ENCODE measurements at regions not wholly inside any gene's neighbourhood (a gene's known extent, or its start where the extent isn't known, plus 50 kb on each side); places are given as distances from the start of the nearest gene placed in this dataset.
"Not testable (repeated sequence)": the region's sequence is repeated elsewhere in the genome, so short reads cannot be mapped to it uniquely, and the experiment has no call there.

DNA sequence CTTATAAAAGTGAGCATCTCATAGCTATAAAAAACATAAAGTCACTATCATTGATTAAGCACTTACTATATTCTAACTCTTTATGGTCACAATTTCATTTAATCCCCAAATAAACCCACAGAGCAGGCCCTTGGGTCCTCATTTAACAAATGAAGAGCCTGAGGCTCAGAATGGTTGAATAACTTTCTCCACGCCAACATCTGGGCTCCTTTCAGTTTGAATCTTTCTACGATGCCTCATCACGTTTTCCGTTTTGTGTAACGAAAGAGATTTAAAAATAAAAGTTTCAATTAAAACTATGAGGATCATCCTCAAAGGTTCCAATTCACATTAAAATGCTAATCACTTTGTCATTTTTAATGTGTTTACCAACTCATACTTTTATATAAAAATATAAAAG, 74.2 kb upstream of the ADAMTS18 start:
- Histone ChIP-seq H3K27ac (ENCODE audit: low read length) (no peak overlapping the region), H3K27me3 (ENCODE audit: low read length) (no peaks in the 10 kb centered on the region), H3K4me3 (ENCODE audit: low read length) (no peak overlapping the region), H4K20me1 (ENCODE audit: insufficient read depth, low read depth, low read length) (no peaks in the 10 kb centered on the region), H3K9me3 (ENCODE audit: low read length) (no peaks in the 10 kb centered on the region), H3K9me2 (replicated peaks; ENCODE audit: insufficient read depth, low read length) (no peaks in the 10 kb centered on the region), H2AFZ (ENCODE audit: low read length) (no peak overlapping the region), H3K4me1 (ENCODE audit: low read length) (peaks cover 2% of the 10 kb centered on the region; the same call in 1 of the 2 replicates), H3K79me2 (ENCODE audit: low read length) (no peaks in the 10 kb centered on the region), H3K4me2 (ENCODE audit: low read depth, low read length, poor library complexity, severe bottlenecking) (no peak overlapping the region), H3K9ac (ENCODE audit: low read length) (no peak overlapping the region), H3K36me3 (ENCODE audit: insufficient read depth, low read length) (no peaks in the 10 kb centered on the region)
- DNase-seq, result no peak

DNA sequence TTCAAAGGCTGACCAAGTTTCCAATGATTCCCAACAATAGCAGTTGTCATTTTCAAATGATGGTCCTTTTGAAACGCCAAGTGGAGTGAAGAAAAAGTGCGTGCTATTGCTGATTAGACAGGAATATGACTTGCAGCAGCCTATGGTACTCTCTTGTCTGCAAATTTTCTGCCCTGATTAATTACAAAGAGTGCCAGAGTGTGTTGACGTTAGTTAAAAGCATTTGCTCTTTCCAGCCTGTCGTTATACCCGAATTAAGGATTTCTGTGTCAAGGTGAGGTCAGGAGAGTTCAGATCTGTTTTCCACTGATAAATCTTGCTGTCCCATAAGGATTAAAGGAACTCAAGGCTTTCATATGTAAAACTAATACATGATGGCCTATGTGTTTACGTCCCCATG, 75.0 kb upstream of the ADAMTS18 start:
- no peak overlapping the region for H2AFZ ChIP-seq (ENCODE audit: low read length)
- H3K4me3 ChIP-seq (ENCODE audit: low read length), result no peak overlapping the region
- no peaks in the 10 kb centered on the region for H3K79me2 ChIP-seq (ENCODE audit: low read length)

GRCh38 chr16:77511053-77511452, 76.2 kb upstream of the ADAMTS18 start:
- Histone ChIP-seq H2AFZ (ENCODE audit: low read length) (no peak overlapping the region), H4K20me1 (ENCODE audit: insufficient read depth, low read depth, low read length) (no peaks in the 10 kb centered on the region), H3K27me3 (ENCODE audit: low read length) (no peaks in the 10 kb centered on the region), H3K4me2 (ENCODE audit: low read depth, low read length, poor library complexity, severe bottlenecking) (no peak overlapping the region), H3K4me3 (ENCODE audit: low read length) (no peak overlapping the region), H3K36me3 (ENCODE audit: insufficient read depth, low read length) (no peaks in the 10 kb centered on the region), H3K9me2 (replicated peaks; ENCODE audit: insufficient read depth, low read length) (no peaks in the 10 kb centered on the region), H3K4me1 (ENCODE audit: low read length) (peaks cover 16% of the 10 kb centered on the region), H3K79me2 (ENCODE audit: low read length) (no peaks in the 10 kb centered on the region), H3K9me3 (ENCODE audit: low read length) (no peaks in the 10 kb centered on the region), H3K9ac (ENCODE audit: low read length) (no peak overlapping the region), H3K27ac (ENCODE audit: low read length) (no peak overlapping the region)
- DNase-seq, result no peak

More for the DNA sequence above, 75.0 kb upstream of the ADAMTS18 start:
- H3K36me3 ChIP-seq (ENCODE audit: insufficient read depth, low read length), result no peaks in the 10 kb centered on the region
- H3K27me3 ChIP-seq (ENCODE audit: low read length), result no peaks in the 10 kb centered on the region
- H3K4me2 ChIP-seq (ENCODE audit: low read depth, low read length, poor library complexity, severe bottlenecking), result no peak overlapping the region
- no peaks in the 10 kb centered on the region for H3K9me3 ChIP-seq (ENCODE audit: low read length)
- H4K20me1 ChIP-seq (ENCODE audit: insufficient read depth, low read depth, low read length), result no peaks in the 10 kb centered on the region
- peaks cover 6% of the 10 kb centered on the region for H3K4me1 ChIP-seq (ENCODE audit: low read length)
- H3K9ac ChIP-seq (ENCODE audit: low read length), result no peak overlapping the region
- no peak for DNase-seq
- H3K27ac ChIP-seq (ENCODE audit: low read length), result no peak overlapping the region
- H3K9me2 ChIP-seq (replicated peaks; ENCODE audit: insufficient read depth, low read length), result no peaks in the 10 kb centered on the region

- H3K27me3 ChIP-seq (ENCODE audit: low read length), result no peaks in the 10 kb centered on the region
- no peak overlapping the region for H2AFZ ChIP-seq (ENCODE audit: low read length)
- H3K9ac ChIP-seq (ENCODE audit: low read length), result no peak overlapping the region
- no peaks in the 10 kb centered on the region for H3K79me2 ChIP-seq (ENCODE audit: low read length)
- no peak for DNase-seq
- H3K27ac ChIP-seq (ENCODE audit: low read length), result peak overlapping the region; percentile 48
- no peak overlapping the region for H3K4me3 ChIP-seq (ENCODE audit: low read length)
- peaks cover 13% of the 10 kb centered on the region for H3K4me1 ChIP-seq (ENCODE audit: low read length)
- no peaks in the 10 kb centered on the region for H3K9me3 ChIP-seq (ENCODE audit: low read length)
- H3K36me3 ChIP-seq (ENCODE audit: insufficient read depth, low read length), result no peaks in the 10 kb centered on the region
- peak overlapping the region; percentile 22 for H3K4me2 ChIP-seq (ENCODE audit: low read depth, low read length, poor library complexity, severe bottlenecking)
- no peaks in the 10 kb centered on the region for H3K9me2 ChIP-seq (replicated peaks; ENCODE audit: insufficient read depth, low read length)
- H4K20me1 ChIP-seq (ENCODE audit: insufficient read depth, low read depth, low read length), result no peaks in the 10 kb centered on the region
These were observed 79.8 kb upstream of the ADAMTS18 start for GRCh38 chr16:77514500-77515220.

- not testable (repeated sequence) for DNase-seq; H3K9me3 ChIP-seq (ENCODE audit: low read length); H3K9ac ChIP-seq (ENCODE audit: low read length); H3K27me3 ChIP-seq (ENCODE audit: low read length); H4K20me1 ChIP-seq (ENCODE audit: insufficient read depth, low read depth, low read length); H3K27ac ChIP-seq (ENCODE audit: low read length); H3K79me2 ChIP-seq (ENCODE audit: low read length); H3K9me2 ChIP-seq (replicated peaks; ENCODE audit: insufficient read depth, low read length); H2AFZ ChIP-seq (ENCODE audit: low read length); H3K36me3 ChIP-seq (ENCODE audit: insufficient read depth, low read length); H3K4me1 ChIP-seq (ENCODE audit: low read length); H3K4me3 ChIP-seq (ENCODE audit: low read length); H3K4me2 ChIP-seq (ENCODE audit: low read depth, low read length, poor library complexity, severe bottlenecking)
These were observed 90.4 kb upstream of the ADAMTS18 start for GRCh38 chr16:77525226-77525625.

DNA sequence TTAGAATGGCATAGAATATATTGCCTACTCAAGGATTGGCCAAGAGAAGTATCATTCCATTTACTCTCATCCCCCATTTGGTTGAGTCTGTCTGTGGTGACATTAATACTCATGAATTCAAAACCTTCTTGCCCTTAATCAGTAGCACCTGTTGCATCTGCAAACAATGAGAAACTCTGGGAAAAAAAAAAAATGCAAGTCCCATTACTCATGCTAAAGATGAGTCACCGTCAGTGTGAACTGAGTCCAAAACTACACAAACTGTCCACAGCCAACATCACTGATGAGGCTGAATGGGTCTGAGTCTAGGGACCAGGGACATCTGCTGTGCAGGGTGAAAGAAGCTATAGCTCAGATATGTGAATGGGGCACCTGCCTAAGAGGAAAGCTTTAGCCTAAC, 96.9 kb upstream of the ADAMTS18 start:
- no peaks in the 10 kb centered on the region for H3K4me1 ChIP-seq (ENCODE audit: low read length)
- H3K4me2 ChIP-seq (ENCODE audit: low read depth, low read length, poor library complexity, severe bottlenecking), result no peak overlapping the region
- no peaks in the 10 kb centered on the region for H3K27me3 ChIP-seq (ENCODE audit: low read length)
- H3K27ac ChIP-seq (ENCODE audit: low read length), result no peak overlapping the region
- no peaks in the 10 kb centered on the region for H3K9me2 ChIP-seq (replicated peaks; ENCODE audit: insufficient read depth, low read length)
- H4K20me1 ChIP-seq (ENCODE audit: insufficient read depth, low read depth, low read length), result no peaks in the 10 kb centered on the region
- H3K36me3 ChIP-seq (ENCODE audit: insufficient read depth, low read length), result no peaks in the 10 kb centered on the region
- H3K9ac ChIP-seq (ENCODE audit: low read length), result no peak overlapping the region
- DNase-seq, result no peak
- H3K4me3 ChIP-seq (ENCODE audit: low read length), result no peak overlapping the region
- no peaks in the 10 kb centered on the region for H3K9me3 ChIP-seq (ENCODE audit: low read length)
- H2AFZ ChIP-seq (ENCODE audit: low read length), result no peak overlapping the region
- no peaks in the 10 kb centered on the region for H3K79me2 ChIP-seq (ENCODE audit: low read length)

DNA sequence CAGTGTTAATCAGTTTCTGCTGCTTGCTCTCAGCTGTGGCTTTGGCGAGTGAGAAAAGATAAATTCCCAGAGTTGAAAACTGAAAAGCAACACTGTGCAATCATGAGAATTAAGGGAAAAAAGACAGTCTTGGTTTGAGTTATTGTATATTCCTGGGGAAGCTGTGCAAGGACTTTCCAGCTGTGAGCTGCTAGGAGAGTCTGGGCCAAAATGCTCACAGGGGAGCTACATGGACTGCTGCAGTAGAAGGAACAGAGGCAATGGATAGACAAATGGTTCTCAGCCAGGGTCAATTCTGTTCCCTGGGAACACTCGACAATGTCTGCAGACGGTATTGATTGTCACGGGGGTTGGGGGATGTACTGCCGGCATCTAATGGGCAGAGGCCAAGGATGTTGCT, 102.0 kb upstream of the ADAMTS18 start:
- Histone ChIP-seq H3K27me3 (ENCODE audit: low read length) (no peaks in the 10 kb centered on the region), H4K20me1 (ENCODE audit: insufficient read depth, low read depth, low read length) (no peaks in the 10 kb centered on the region), H3K36me3 (ENCODE audit: insufficient read depth, low read length) (no peaks in the 10 kb centered on the region), H3K4me3 (ENCODE audit: low read length) (no peak overlapping the region), H3K4me1 (ENCODE audit: low read length) (no peaks in the 10 kb centered on the region), H3K4me2 (ENCODE audit: low read depth, low read length, poor library complexity, severe bottlenecking) (no peak overlapping the region), H3K9me3 (ENCODE audit: low read length) (no peaks in the 10 kb centered on the region), H3K27ac (ENCODE audit: low read length) (no peak overlapping the region), H2AFZ (ENCODE audit: low read length) (no peak overlapping the region), H3K9me2 (replicated peaks; ENCODE audit: insufficient read depth, low read length) (no peaks in the 10 kb centered on the region), H3K79me2 (ENCODE audit: low read length) (no peaks in the 10 kb centered on the region), H3K9ac (ENCODE audit: low read length) (no peak overlapping the region)
- no peak for DNase-seq

DNA sequence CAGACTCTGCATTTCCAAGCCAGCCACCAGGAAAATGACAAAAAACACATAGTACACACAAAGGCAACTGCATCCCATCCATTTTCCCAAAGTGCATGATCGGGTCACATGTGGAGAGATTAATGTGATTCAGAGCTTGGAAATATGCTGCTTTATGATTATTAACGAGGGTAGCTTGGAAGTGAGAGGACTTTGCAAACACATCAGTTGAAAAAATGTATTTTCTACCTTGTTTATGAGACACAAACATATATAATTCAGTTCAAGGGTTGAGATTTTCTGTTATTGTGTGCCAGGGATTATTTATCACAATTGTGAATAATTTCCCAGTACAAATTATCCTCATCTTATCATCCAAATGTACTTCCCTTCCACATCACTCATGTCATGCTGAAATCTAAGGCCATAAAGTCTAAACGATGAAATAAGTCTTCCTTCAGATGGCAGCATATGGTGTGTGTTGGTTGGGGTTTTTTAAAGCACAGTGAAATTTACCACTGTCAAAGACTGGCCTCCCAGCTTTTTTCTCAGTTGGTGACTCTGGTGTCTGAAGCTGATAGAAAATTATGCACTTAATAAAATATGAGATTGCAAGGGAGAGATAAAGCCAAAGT, 104.7 kb upstream of the ADAMTS18 start:
- Histone ChIP-seq H3K9me2 (replicated peaks; ENCODE audit: insufficient read depth, low read length) (no peaks in the 10 kb centered on the region), H3K27ac (ENCODE audit: low read length) (no peak overlapping the region), H3K36me3 (ENCODE audit: insufficient read depth, low read length) (no peaks in the 10 kb centered on the region), H2AFZ (ENCODE audit: low read length) (no peak overlapping the region), H3K4me3 (ENCODE audit: low read length) (no peak overlapping the region), H3K9ac (ENCODE audit: low read length) (no peak overlapping the region), H3K79me2 (ENCODE audit: low read length) (no peaks in the 10 kb centered on the region), H3K4me1 (ENCODE audit: low read length) (no peaks in the 10 kb centered on the region), H3K9me3 (ENCODE audit: low read length) (no peaks in the 10 kb centered on the region), H4K20me1 (ENCODE audit: insufficient read depth, low read depth, low read length) (no peaks in the 10 kb centered on the region), H3K27me3 (ENCODE audit: low read length) (no peaks in the 10 kb centered on the region), H3K4me2 (ENCODE audit: low read depth, low read length, poor library complexity, severe bottlenecking) (no peak overlapping the region)
- no peak for DNase-seq

Measured in Karpas-422 (cell line).